ENCODE measurements at regions not wholly inside any gene's neighbourhood (a gene's known extent, or its start where the extent isn't known, plus 50 kb on each side); places are given as distances from the start of the nearest gene placed in this dataset.

DNA sequence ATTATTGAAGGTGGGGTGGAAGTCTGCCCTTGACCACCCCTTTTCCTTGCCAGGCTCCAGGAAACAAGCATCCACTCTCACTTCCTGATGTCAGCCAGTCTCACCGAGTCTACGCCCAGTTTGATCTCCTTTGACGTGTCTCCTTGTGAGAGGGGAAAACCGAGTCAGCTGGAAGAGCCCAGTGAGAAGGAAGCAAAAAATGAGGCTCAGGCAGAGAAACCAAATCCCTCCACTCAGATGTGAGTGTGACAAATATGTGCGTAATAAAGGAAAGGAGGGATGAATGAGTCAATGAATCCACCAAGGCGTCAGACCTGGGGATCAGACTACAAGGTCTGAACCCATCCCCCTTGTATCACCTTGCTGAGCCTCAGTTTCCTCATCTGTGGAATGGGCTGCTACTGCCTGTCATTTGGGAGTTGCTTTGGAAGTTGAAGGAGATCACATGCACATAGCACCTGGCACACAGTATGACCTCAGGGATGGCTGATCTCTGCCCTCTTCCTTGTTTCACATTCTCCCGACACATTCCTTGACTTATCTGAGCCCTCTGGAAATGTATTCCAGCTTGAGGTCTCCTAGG lies 61.3 kb upstream of the XPA start:
- Histone ChIP-seq H3K9me3 (ENCODE audit: control insufficient read depth, low read length) (peaks cover 2% of the 10 kb centered on the region), H3K36me3 (ENCODE audit: control insufficient read depth in 1 of 2, insufficient read depth in 2 of 2, low read length in 1 of 2) (no peaks in the 10 kb centered on the region), H3K27me3 (ENCODE audit: control insufficient read depth in 1 of 2, insufficient read depth in 2 of 2, low read length in 1 of 2) (peaks cover 0 to 2% of the 10 kb centered on the region in 2 donors), H3K27ac (ENCODE audit: low read depth in 1 of 2, low read length in 2 of 2) (no peak overlapping the region), H3K4me1 (ENCODE audit: control insufficient read depth in 1 of 2, insufficient read depth in 2 of 2, low read length in 2 of 2) (no peaks in the 10 kb centered on the region), H3K4me3 (ENCODE audit: low read length in 2 of 2) (no peak overlapping the region)
- no peak for DNase-seq
- intact Hi-C loops (cut with DNase I), result no loop called here
- no peak for ATAC-seq (ENCODE audit: low FRiP score)
- WGBS, 2 donors, result 77 to 82% methylated on average over 7 of the region's 7 CpGs

DNA sequence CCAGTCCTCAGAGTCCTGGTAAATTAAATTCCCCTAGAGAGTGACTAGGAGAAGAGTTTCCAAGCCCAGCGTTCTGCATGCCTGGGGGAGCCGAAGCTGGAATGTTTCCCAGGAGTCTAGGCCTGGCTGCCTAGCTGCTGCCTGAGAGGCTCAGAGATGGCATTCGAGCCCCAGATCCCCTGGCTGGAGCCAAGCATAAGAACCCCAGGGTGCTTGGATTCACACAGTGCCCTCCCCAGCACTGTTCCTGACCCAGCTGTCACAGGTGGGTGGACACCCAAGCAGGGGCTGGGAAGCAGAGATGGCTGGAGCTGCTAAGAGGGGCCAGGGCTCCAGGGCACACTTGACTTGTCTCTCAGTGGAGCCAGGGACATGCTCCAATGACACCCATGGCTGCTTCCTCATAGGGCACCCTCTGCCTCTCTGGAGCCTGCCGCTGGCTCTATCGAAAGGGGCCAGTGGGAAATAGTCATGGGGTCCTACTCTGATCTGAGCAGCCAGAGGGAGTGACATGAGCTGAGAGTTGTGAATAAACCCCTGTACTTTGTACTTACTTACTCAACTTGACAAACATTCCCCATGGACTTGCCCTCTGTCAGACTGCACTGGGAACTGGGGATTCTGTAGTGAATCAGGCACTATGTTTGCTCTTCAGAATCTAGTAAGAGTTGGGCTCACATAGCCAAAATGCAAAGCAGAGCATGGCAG lies 62.6 kb upstream of the XPA start:
- Histone ChIP-seq H3K27ac (ENCODE audit: low read depth in 1 of 2, low read length in 2 of 2) (no peak overlapping the region), H3K27me3 (ENCODE audit: control insufficient read depth in 1 of 2, insufficient read depth in 2 of 2, low read length in 1 of 2) (peaks cover 0 to 2% of the 10 kb centered on the region in 2 donors), H3K4me3 (ENCODE audit: low read length in 2 of 2) (no peak overlapping the region), H3K36me3 (ENCODE audit: control insufficient read depth in 1 of 2, insufficient read depth in 2 of 2, low read length in 1 of 2) (no peaks in the 10 kb centered on the region), H3K9me3 (ENCODE audit: control insufficient read depth, low read length) (peaks cover 2% of the 10 kb centered on the region), H3K4me1 (ENCODE audit: control insufficient read depth in 1 of 2, insufficient read depth in 2 of 2, low read length in 2 of 2) (no peaks in the 10 kb centered on the region)
- intact Hi-C loops (cut with DNase I), result no loop called here
- ATAC-seq (ENCODE audit: low FRiP score), result peak; percentile 28
- 37 to 41% methylated on average over 5 of the region's 5 CpGs for WGBS, 2 donors
- DNase-seq, result no peak

DNA sequence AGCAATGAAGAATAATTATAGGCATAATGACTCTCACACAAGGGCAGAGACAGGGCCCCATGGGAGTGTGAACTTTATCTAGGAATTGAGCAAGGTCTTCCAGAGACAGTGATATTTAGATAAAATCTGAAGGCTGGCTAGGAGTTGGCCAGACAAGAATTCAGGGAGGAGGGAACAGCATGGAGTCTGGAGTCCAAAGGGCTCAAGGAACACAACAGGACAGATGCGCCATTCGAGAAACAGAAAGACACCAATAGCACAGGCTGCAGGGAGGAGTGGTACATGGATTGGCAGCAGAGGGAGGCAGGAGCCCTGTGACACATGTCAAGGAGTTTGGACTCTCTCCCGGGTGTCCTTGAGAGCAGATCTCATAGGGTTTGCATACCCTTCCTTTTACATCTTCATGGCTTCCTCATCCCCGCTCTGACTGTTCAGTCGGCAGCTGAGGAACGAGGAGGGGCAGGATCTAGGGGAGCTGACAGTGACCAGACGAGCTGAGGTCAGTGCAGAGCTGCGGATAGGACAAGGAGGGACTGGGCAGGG lies 64.0 kb upstream of the XPA start:
- Histone ChIP-seq H3K27me3 (ENCODE audit: control insufficient read depth in 1 of 2, insufficient read depth in 2 of 2, low read length in 1 of 2) (no peaks in the 10 kb centered on the region), H3K4me1 (ENCODE audit: control insufficient read depth in 1 of 2, insufficient read depth in 2 of 2, low read length in 2 of 2) (no peaks in the 10 kb centered on the region), H3K36me3 (ENCODE audit: control insufficient read depth in 1 of 2, insufficient read depth in 2 of 2, low read length in 1 of 2) (no peaks in the 10 kb centered on the region), H3K27ac (ENCODE audit: low read depth in 1 of 2, low read length in 2 of 2) (no peak overlapping the region), H3K9me3 (ENCODE audit: control insufficient read depth, low read length) (no peaks in the 10 kb centered on the region), H3K4me3 (ENCODE audit: low read length in 2 of 2) (no peak overlapping the region)
- DNase-seq, result no peak
- intact Hi-C loops (cut with DNase I), result no loop called here
- 77 to 83% methylated on average over 8 of the region's 8 CpGs for WGBS, 2 donors
- no peak for ATAC-seq (ENCODE audit: low FRiP score)

DNA sequence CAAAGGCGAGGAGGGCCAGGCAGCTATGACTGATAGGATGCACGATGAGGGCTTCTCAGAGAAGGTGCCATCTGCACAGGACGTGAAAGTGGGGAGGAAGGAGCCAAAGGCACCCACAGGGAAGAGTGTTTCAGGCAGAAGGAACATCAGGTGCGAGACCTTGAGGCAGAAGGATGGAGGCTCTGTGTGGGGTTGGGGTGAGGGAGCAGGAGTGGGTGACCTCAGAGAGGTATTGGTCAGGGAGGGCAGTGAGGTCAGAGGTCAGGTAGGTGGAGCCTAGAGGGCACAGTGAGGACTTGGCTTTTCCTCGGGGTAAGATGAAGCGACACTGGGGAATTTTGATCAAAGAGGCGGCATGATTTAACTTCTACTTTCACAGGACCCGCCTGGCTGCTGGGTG lies 64.7 kb upstream of the XPA start:
- DNase-seq (no peak), ATAC-seq (ENCODE audit: low FRiP score) (no peak)
- Histone ChIP-seq H3K9me3 (ENCODE audit: control insufficient read depth, low read length) (no peaks in the 10 kb centered on the region), H3K27ac (ENCODE audit: low read depth in 1 of 2, low read length in 2 of 2) (no peak overlapping the region), H3K4me3 (ENCODE audit: low read length in 2 of 2) (no peak overlapping the region), H3K4me1 (ENCODE audit: control insufficient read depth in 1 of 2, insufficient read depth in 2 of 2, low read length in 2 of 2) (no peaks in the 10 kb centered on the region), H3K27me3 (ENCODE audit: control insufficient read depth in 1 of 2, insufficient read depth in 2 of 2, low read length in 1 of 2) (no peaks in the 10 kb centered on the region), H3K36me3 (ENCODE audit: control insufficient read depth in 1 of 2, insufficient read depth in 2 of 2, low read length in 1 of 2) (no peaks in the 10 kb centered on the region)
- 84 to 90% methylated on average over 8 of the region's 8 CpGs for WGBS, 2 donors
- intact Hi-C loops (cut with DNase I), result no loop called here

DNA sequence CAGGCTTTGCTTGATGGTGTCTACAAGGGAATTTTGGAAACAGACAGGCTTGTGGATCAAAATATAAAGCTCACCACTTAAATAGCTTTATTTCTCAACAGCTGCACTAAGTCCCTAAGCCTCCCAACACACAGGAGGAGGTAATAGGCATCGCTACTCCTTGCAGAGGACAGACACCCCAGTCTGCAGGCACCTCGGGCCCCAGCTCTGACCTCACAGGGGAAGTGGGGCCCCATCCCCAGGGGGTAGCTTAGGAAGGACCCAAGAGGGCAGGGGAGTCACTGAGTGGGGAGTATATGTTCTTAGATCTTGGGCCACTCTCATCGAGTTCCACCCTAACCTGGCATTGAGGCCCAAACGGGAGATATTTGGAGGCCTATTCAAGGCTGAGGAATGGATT lies 66.7 kb upstream of the XPA start:
- intact Hi-C loops (cut with DNase I), result no loop called here
- H3K4me3 ChIP-seq (ENCODE audit: low read length in 2 of 2), result no peak overlapping the region
- DNase-seq, result no peak
- H3K9me3 ChIP-seq (ENCODE audit: control insufficient read depth, low read length), result no peaks in the 10 kb centered on the region
- H3K36me3 ChIP-seq (ENCODE audit: control insufficient read depth in 1 of 2, insufficient read depth in 2 of 2, low read length in 1 of 2), result no peaks in the 10 kb centered on the region
- H3K4me1 ChIP-seq (ENCODE audit: control insufficient read depth in 1 of 2, insufficient read depth in 2 of 2, low read length in 2 of 2), result no peaks in the 10 kb centered on the region
- H3K27ac ChIP-seq (ENCODE audit: low read depth in 1 of 2, low read length in 2 of 2), result no peak overlapping the region
- ATAC-seq (ENCODE audit: low FRiP score), result no peak
- WGBS, 2 donors, result 85 to 86% methylated on average over 4 of the region's 4 CpGs
- H3K27me3 ChIP-seq (ENCODE audit: control insufficient read depth in 1 of 2, insufficient read depth in 2 of 2, low read length in 1 of 2), result no peaks in the 10 kb centered on the region

DNA sequence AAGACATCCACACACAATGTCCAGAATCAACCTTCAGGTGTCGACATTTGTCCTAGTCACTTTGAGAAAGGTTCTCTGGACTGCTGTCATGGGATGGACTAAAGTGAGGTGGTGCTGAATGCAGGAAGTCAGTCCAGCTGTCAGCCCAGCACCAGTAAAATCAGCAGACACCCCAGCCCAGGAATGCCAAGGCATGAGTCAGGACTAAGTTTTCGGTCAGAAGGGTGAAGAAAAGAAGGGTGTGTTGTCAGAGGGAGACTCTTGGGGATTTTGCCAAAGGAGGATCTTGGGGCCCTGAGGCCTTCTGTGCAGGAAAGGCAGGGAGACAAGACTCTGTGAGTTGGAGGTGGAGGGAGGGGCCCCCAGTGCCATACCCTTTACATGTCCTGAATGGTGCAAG lies 69.0 kb upstream of the XPA start:
- WGBS, 2 donors, result 86 to 89% methylated on average over 2 of the region's 2 CpGs
- no peaks in the 10 kb centered on the region for H3K27me3 ChIP-seq (ENCODE audit: control insufficient read depth in 1 of 2, insufficient read depth in 2 of 2, low read length in 1 of 2)
- intact Hi-C loops (cut with DNase I), result no loop called here
- H3K36me3 ChIP-seq (ENCODE audit: control insufficient read depth in 1 of 2, insufficient read depth in 2 of 2, low read length in 1 of 2), result no peaks in the 10 kb centered on the region
- ATAC-seq (ENCODE audit: low FRiP score), result no peak
- H3K4me1 ChIP-seq (ENCODE audit: control insufficient read depth in 1 of 2, insufficient read depth in 2 of 2, low read length in 2 of 2), result no peaks in the 10 kb centered on the region
- H3K4me3 ChIP-seq (ENCODE audit: low read length in 2 of 2), result no peak overlapping the region
- no peaks in the 10 kb centered on the region for H3K9me3 ChIP-seq (ENCODE audit: control insufficient read depth, low read length)
- H3K27ac ChIP-seq (ENCODE audit: low read depth in 1 of 2, low read length in 2 of 2), result no peak overlapping the region
- no peak for DNase-seq

DNA sequence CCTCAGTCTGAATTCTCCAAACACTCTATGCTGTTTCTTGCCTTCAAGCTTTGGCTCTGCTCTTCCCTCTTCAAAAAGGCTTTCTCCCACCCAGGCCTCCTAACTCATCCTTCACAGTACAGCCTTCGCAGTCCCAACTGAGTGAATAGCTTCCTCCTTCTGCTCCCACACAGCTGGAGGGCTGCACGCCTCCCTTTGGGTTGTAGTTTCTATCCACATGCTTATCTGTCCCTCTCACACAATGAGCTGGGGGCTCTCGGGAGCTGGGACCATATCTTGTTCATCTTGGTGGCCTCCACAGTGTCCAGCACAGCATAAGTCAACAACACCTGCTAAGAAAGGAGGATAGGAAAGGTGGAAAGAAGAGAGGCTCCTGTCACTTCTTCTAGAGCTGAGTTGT lies 69.5 kb upstream of the XPA start:
- ATAC-seq (ENCODE audit: low FRiP score) (no peak), DNase-seq (no peak)
- no peaks in the 10 kb centered on the region for H3K27me3 ChIP-seq (ENCODE audit: control insufficient read depth in 1 of 2, insufficient read depth in 2 of 2, low read length in 1 of 2)
- no peaks in the 10 kb centered on the region for H3K9me3 ChIP-seq (ENCODE audit: control insufficient read depth, low read length)
- H3K4me3 ChIP-seq (ENCODE audit: low read length in 2 of 2), result no peak overlapping the region
- H3K4me1 ChIP-seq (ENCODE audit: control insufficient read depth in 1 of 2, insufficient read depth in 2 of 2, low read length in 2 of 2), result no peaks in the 10 kb centered on the region
- WGBS, 2 donors, result 88 to 92% methylated on average over 3 of the region's 3 CpGs
- intact Hi-C loops (cut with DNase I), result no loop called here
- no peak overlapping the region for H3K27ac ChIP-seq (ENCODE audit: low read depth in 1 of 2, low read length in 2 of 2)
- no peaks in the 10 kb centered on the region for H3K36me3 ChIP-seq (ENCODE audit: control insufficient read depth in 1 of 2, insufficient read depth in 2 of 2, low read length in 1 of 2)

DNA sequence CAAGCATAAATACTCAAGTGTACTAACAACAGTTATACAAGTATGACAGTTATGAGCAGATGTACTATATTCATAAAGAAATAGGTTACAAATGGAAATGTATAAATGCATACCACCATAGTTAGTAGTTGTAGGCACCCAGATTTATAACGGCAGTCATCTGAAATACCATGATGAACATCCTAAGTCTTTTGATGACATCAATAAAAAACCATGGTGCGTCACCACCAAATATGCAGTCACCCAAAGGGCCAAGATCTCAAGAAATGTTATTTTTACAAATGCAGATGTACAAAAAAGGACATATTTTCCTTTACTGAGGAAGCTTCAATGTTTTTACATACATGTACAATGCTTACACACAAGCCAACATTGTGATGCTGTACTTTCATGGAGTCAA lies 70.8 kb upstream of the XPA start:
- H3K27me3 ChIP-seq (ENCODE audit: control insufficient read depth in 1 of 2, insufficient read depth in 2 of 2, low read length in 1 of 2), result no peaks in the 10 kb centered on the region
- intact Hi-C loops (cut with DNase I), result no loop called here
- no peaks in the 10 kb centered on the region for H3K36me3 ChIP-seq (ENCODE audit: control insufficient read depth in 1 of 2, insufficient read depth in 2 of 2, low read length in 1 of 2)
- no peak for ATAC-seq (ENCODE audit: low FRiP score)
- H3K4me3 ChIP-seq (ENCODE audit: low read length in 2 of 2), result no peak overlapping the region
- no peak for DNase-seq
- H3K9me3 ChIP-seq (ENCODE audit: control insufficient read depth, low read length), result no peaks in the 10 kb centered on the region
- 81 to 90% methylated on average over 2 of the region's 2 CpGs for WGBS, 2 donors
- no peaks in the 10 kb centered on the region for H3K4me1 ChIP-seq (ENCODE audit: control insufficient read depth in 1 of 2, insufficient read depth in 2 of 2, low read length in 2 of 2)
- H3K27ac ChIP-seq (ENCODE audit: low read depth in 1 of 2, low read length in 2 of 2), result no peak overlapping the region

DNA sequence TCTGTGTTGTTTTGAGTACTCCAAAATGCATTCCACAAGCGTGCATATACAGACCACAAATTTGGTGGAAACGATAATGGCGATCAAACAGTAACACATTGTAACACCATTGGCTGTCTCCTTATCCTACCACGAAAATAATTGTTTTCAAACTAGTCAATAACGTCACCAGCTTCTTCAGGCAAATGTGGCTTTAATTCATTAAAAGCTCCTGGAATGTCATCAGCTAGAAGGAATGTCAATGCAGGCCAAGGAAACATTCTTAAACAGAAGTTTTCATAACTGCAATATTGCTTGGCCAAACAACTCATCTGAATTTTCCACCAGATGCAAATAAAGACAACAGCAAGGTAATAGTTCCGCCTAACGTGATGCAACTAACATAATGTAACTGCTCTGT lies 71.6 kb upstream of the XPA start:
- intact Hi-C loops (cut with DNase I), result no loop called here
- H3K27me3 ChIP-seq (ENCODE audit: control insufficient read depth in 1 of 2, insufficient read depth in 2 of 2, low read length in 1 of 2), result no peaks in the 10 kb centered on the region
- no peak overlapping the region for H3K27ac ChIP-seq (ENCODE audit: low read depth in 1 of 2, low read length in 2 of 2)
- no peak overlapping the region for H3K4me3 ChIP-seq (ENCODE audit: low read length in 2 of 2)
- H3K4me1 ChIP-seq (ENCODE audit: control insufficient read depth in 1 of 2, insufficient read depth in 2 of 2, low read length in 2 of 2), result no peaks in the 10 kb centered on the region
- WGBS, 2 donors, result 51 to 54% methylated on average over 7 of the region's 7 CpGs
- no peaks in the 10 kb centered on the region for H3K9me3 ChIP-seq (ENCODE audit: control insufficient read depth, low read length)
- DNase-seq (no peak), ATAC-seq (ENCODE audit: low FRiP score) (no peak)
- H3K36me3 ChIP-seq (ENCODE audit: control insufficient read depth in 1 of 2, insufficient read depth in 2 of 2, low read length in 1 of 2), result no peaks in the 10 kb centered on the region

All from aorta (tissue), 5 donors.